PC-3 (cell line): ENCODE measurements at regions not wholly inside any gene's neighbourhood (a gene's known extent, or its start where the extent isn't known, plus 50 kb on each side); places are given as distances from the start of the nearest gene placed in this dataset.

Experiments used
- EZH2phosphoT487 ChIP-seq: fragments of 300-600 bp; sonication (generic); IDR thresholded peaks from 2 replicates; pipeline ENCODE4 v1.6.1; 2018; ENCODE audit warnings: mild to moderate bottlenecking, antibody characterized with exemption, low read length, borderline replicate concordance
- TF ChIP-seq, protein P1 (sequence below): fragments of 300-600 bp; sonication (generic); conservative IDR thresholded peaks from 2 replicates; pipeline ENCODE4 v1.5.1; 2017; ENCODE audit warnings: antibody characterized with exemption, low read depth, mild to moderate bottlenecking, low read length

DNA sequence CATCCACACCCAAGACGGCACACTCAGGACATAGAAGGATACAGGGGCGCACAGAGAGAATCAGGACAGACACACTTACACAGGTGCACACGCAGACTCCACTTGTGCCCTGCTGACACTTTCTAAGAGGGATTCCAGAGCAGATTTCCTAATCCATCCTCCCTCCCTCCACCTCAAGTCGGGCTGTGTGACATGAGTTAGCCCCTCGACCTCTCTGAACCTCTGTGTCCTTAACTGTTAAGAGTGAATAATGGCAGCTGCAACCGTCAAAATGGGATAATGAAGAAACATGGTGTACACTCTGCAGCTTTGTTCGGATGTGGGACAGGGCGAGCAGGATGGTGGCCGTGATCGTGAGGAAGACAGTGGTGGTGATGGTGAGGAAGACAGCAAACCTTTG lies 100.1 kb downstream of the CPN2 start:
- TF ChIP-seq, protein P1, sequence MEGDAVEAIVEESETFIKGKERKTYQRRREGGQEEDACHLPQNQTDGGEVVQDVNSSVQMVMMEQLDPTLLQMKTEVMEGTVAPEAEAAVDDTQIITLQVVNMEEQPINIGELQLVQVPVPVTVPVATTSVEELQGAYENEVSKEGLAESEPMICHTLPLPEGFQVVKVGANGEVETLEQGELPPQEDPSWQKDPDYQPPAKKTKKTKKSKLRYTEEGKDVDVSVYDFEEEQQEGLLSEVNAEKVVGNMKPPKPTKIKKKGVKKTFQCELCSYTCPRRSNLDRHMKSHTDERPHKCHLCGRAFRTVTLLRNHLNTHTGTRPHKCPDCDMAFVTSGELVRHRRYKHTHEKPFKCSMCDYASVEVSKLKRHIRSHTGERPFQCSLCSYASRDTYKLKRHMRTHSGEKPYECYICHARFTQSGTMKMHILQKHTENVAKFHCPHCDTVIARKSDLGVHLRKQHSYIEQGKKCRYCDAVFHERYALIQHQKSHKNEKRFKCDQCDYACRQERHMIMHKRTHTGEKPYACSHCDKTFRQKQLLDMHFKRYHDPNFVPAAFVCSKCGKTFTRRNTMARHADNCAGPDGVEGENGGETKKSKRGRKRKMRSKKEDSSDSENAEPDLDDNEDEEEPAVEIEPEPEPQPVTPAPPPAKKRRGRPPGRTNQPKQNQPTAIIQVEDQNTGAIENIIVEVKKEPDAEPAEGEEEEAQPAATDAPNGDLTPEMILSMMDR: no peak
- no peak for TF ChIP-seq EZH2phosphoT487
